K562 (cell line): ENCODE measurements at regions not wholly inside any gene's neighbourhood (a gene's known extent, or its start where the extent isn't known, plus 50 kb on each side); places are given as distances from the start of the nearest gene placed in this dataset.

Experiments
- ATAC-seq: fragments of 200-7000 bp; cut with Tn5 transposase; 3 replicates; pipeline ENCODE4 v1.9.1; 2020; ENCODE audit warnings: moderate library complexity
- BruUV-seq: library from RNA; stranded (reverse); fragments of 400-500 nt; replicated peaks from 2 replicates; lab custom pipeline; 2021; lab: Mats Ljungman, UMichigan
- CTCF ChIA-PET: fragments of 300-600 bp; formaldehyde crosslinking; extraction: SDS; loops from one replicate; lab custom pipeline; 2021; ENCODE audit warnings: low intra/inter-chr PET ratio; lab: Yijun Ruan, JAX
- POLR2A ChIA-PET: fragments of 300-600, 350-650 bp; sonication (Branson Sonifier 250); formaldehyde crosslinking; extraction: SDS; loops from one replicate; lab custom pipeline; 2021; ENCODE audit warnings: antibody characterized with exemption, inconsistent platforms; lab: Yijun Ruan, JAX
- DNase-seq, 4 experiments: peaks; one replicate each; pipeline versions ENCODE4 v3.0.0 to v3.0.0-alpha.2; 2011 to 2018; ENCODE audit warnings: low spot score in 3 of 4, mixed read lengths in 3 of 4; ENCODE audit errors: extremely low read depth in 1 of 4
- FAIRE-seq: peaks from 2 replicates; lab custom pipeline; 2011; peaks lifted over from hg19 to GRCh38; lab: Jason Lieb, UNC
- H2AFZ ChIP-seq: 2 replicates; pipeline ENCODE4 v1.6.0; 2011; ENCODE audit warnings: low read depth, low read length, control low read depth, inconsistent platforms
- H3K27ac ChIP-seq: fragments of 200-600 bp; 3 replicates; pipeline ENCODE4 v1.8.0; 2011; ENCODE audit warnings: low read depth, mild to moderate bottlenecking, control low read depth, inconsistent platforms, low read length, moderate library complexity, mixed read lengths; ENCODE audit errors: extremely low read depth
- H3K27me3 ChIP-seq, 2 experiments: fragments of 300-600 bp in 1 of 2; 2 replicates in 1 of 2; 3 replicates in 1 of 2; pipeline versions ENCODE4 v1.6.0 to v1.8.0; 2011; ENCODE audit warnings: inconsistent platforms in 2 of 2, low read length in 2 of 2, mild to moderate bottlenecking in 1 of 2, mixed read lengths in 1 of 2, moderate library complexity in 1 of 2; ENCODE audit not compliant: control insufficient read depth in 2 of 2, insufficient read depth in 2 of 2
- H3K36me3 ChIP-seq: fragments of 300-600 bp; 3 replicates; pipeline ENCODE4 v1.8.0; 2011; ENCODE audit warnings: mild to moderate bottlenecking, low read length, inconsistent platforms; ENCODE audit not compliant: control insufficient read depth, insufficient read depth
- H3K4me1 ChIP-seq, 2 experiments: fragments of 200-600 bp in 1 of 2; replicated peaks in 1 of 2; 2 replicates in 1 of 2; 3 replicates in 1 of 2; pipeline versions ENCODE4 v1.5.1 to v1.8.0; 2011; ENCODE audit warnings: inconsistent platforms in 2 of 2, low read length in 2 of 2, mild to moderate bottlenecking in 1 of 2, mixed read lengths in 1 of 2, moderate library complexity in 1 of 2; ENCODE audit not compliant: control insufficient read depth in 2 of 2, insufficient read depth in 2 of 2
- H3K4me2 ChIP-seq: 2 replicates; pipeline ENCODE4 v1.6.1; 2011; ENCODE audit warnings: low read length, control low read depth, inconsistent platforms, mixed read lengths; ENCODE audit not compliant: insufficient read depth
- H3K4me3 ChIP-seq: fragments of 200-600 bp; sonication (generic), shearing (Covaris generic); 2 replicates; pipeline ENCODE4 v1.5.1; 2016; ENCODE audit warnings: control low read depth, inconsistent platforms
- H3K79me2 ChIP-seq: fragments of 200-600 bp; 3 replicates; pipeline ENCODE4 v1.8.0; 2011; ENCODE audit warnings: low read length, inconsistent platforms; ENCODE audit not compliant: control insufficient read depth, insufficient read depth
- H3K9ac ChIP-seq, 2 experiments: 2 replicates each; pipeline versions ENCODE4 v1.6.0 to v1.6.1; 2011; ENCODE audit warnings: low read depth in 2 of 2, low read length in 2 of 2, control low read depth in 1 of 2, inconsistent platforms in 1 of 2, mild to moderate bottlenecking in 1 of 2, mixed read lengths in 1 of 2; ENCODE audit not compliant: insufficient read depth in 1 of 2
- H3K9me1 ChIP-seq: one replicate; pipeline ENCODE4 v1.6.0; 2011; ENCODE audit warnings: inconsistent platforms, mild to moderate bottlenecking, low read length, moderate library complexity; ENCODE audit not compliant: control insufficient read depth, insufficient read depth
- H3K9me3 ChIP-seq: replicated peaks from 2 replicates; pipeline ENCODE4 v1.5.1; 2011; ENCODE audit warnings: low read depth, low read length, inconsistent platforms; ENCODE audit not compliant: control insufficient read depth, insufficient read depth
- H4K20me1 ChIP-seq: replicated peaks from 2 replicates; pipeline ENCODE4 v1.6.1; 2011; ENCODE audit warnings: low read length, inconsistent platforms, mixed read lengths; ENCODE audit not compliant: control insufficient read depth, insufficient read depth
- AFF1 ChIP-seq, 2 experiments: fragments of 450-650 bp; IDR thresholded peaks; 2 replicates each; pipeline ENCODE4 v1.6.1; 2018; ENCODE audit warnings: mild to moderate bottlenecking in 2 of 2, low read depth in 1 of 2; ENCODE audit not compliant: partially characterized antibody in 2 of 2
- CHCHD3 ChIP-seq: fragments of 250-450 bp; sonication (Bioruptor Pico); IDR thresholded peaks from 2 replicates; pipeline ENCODE4 v2.1.2; 2022; ENCODE audit warnings: mild to moderate bottlenecking
- KDM5B ChIP-seq: fragments of 200-600 bp; sonication (generic); IDR thresholded peaks from 2 replicates; pipeline ENCODE4 v1.6.1; 2012; ENCODE audit warnings: low read depth, mild to moderate bottlenecking, moderate library complexity, low read length, control low read depth, inconsistent platforms; ENCODE audit not compliant: insufficient replicate concordance
- NFIC ChIP-seq: fragments of 450-650 bp; IDR thresholded peaks from 2 replicates; pipeline ENCODE4 v1.6.1; 2017; ENCODE audit warnings: mild to moderate bottlenecking, inconsistent platforms
- SMC3 ChIP-seq: conservative IDR thresholded peaks from 2 replicates; pipeline ENCODE4 v1.6.1; 2011; ENCODE audit warnings: low read depth, low read length, improper control_type of control experiment; ENCODE audit not compliant: insufficient read depth
- ZNF584 ChIP-seq: fragments of 200-800 bp; sonication (Bioruptor generic); IDR thresholded peaks from 2 replicates; pipeline ENCODE4 v1.6.1; 2016; ENCODE audit warnings: low read depth, mild to moderate bottlenecking, missing genetic modification characterization, missing compliant biosample characterization
- WGBS: fragments of 100-300 bp; shearing (Covaris generic); methylation state at CpG from one replicate; pipeline ENCODE4 v1.1.6; 2016; ENCODE audit warnings: low coverage, mixed read lengths; ENCODE audit not compliant: insufficient coverage; ENCODE audit errors: missing lambda C conversion rate; 5-methylcytosine and 5-hydroxymethylcytosine counted together
- in situ Hi-C: fragments of 300-500 bp; cut with MboI; formaldehyde crosslinking; loops from 4 replicates; pipeline ENCODE4 v1.15.0; 2018; ENCODE audit warnings: inconsistent platforms, mixed read lengths
- intact Hi-C: fragments of 100-400 bp; cut with micrococcal nuclease; formaldehyde crosslinking; loops from 2 replicates; pipeline ENCODE4 v1.14.2; 2022

DNA sequence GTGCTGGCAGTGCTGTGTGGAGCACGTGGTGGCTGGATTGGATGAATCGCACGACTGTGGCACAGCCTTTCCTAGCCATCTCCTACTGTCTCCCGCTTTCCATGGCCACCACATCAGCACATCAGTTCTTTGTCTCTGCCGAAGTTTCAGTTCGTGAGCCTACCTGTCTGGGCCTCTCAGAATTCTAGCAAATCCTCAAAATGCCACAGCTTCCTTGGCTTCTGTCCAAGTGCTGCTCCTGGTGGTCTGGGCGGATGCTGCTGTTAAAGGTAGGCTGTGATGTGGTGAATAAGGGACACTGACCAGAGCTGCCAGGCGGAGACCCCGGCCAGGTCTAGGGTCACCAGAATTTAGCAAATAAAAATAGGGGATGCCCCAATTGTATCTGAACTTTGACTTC, 237.4 kb downstream of the LPIN1 start:
- Histone ChIP-seq H3K9me1 (no peaks in the 10 kb centered on the region), H3K36me3 (no peaks in the 10 kb centered on the region), H3K4me3 (no peak overlapping the region), H3K27ac (no peak overlapping the region), H3K27me3 (no peaks in the 10 kb centered on the region; a peak in 1 of 5 replicates), H4K20me1 (no peaks in the 10 kb centered on the region), H3K4me2 (no peak overlapping the region), H2AFZ (no peak overlapping the region), H3K79me2 (no peaks in the 10 kb centered on the region), H3K9ac (no peak overlapping the region), H3K9me3 (no peaks in the 10 kb centered on the region), H3K4me1 (no peaks in the 10 kb centered on the region; a peak in 3 of 5 replicates)
- DNase-seq (no peak), ATAC-seq (no peak), FAIRE-seq (no peak)
- WGBS = 58% methylated on average over 9 of the region's 9 CpGs
- no peak for TF ChIP-seq KDM5B
- TF ChIP-seq NFIC = peak; percentile 67
- in situ Hi-C loops = no loop called here
- no TSS peak for BruUV-seq
- CTCF ChIA-PET = no interaction called here
- POLR2A ChIA-PET = interaction anchor here (1.5 kb wide), 1 partner anchor 9 kb away, joined by 3 read pairs; no protein-coding TSS in a partner anchor
- intact Hi-C loops = no loop called here

DNA sequence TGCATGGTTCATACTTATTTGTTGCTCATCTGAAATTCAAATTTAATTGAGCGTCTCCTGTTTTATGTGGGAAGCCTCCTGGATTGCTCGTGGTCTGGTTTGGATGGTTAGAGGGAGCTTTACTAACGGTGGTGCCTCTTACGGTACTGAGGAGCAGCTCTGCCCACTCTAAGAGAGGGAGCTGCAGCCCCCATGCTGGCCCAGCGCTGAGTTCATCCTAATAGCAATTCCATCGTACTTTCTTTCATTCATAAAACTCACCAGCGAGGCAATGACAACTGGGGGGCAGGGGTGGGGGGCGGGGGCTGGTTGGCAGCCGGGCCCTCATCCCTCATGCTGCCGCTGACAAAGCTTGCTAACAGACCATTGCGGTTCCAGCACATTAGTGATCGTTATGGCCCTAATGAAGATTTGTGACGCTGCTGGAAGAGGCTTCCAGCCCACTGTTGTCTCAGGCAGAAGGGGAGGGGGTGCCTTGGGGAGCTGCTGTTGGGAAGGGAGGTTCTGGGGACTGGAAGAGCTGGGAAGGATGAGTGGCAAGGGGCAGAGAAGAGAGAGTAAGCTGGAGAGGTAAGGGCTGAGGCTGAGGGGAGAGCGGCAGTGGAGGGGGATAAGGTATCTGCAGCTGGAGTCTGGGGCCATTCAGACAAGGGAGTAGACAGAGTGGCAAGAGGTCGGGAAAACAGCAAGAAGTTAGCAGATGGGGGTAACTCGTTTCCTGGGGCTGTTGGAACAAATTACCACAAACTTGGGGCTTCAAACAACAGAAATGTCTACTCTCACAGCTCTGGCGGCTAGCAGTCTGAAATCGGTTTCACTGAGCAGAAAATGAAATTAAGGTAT, 238.1 kb downstream of the LPIN1 start:
- intact Hi-C loops = no loop called here
- H3K9me1 ChIP-seq = no peaks in the 10 kb centered on the region
- ATAC-seq (peak; percentile 59), DNase-seq (no peak)
- 37% methylated on average over 13 of the region's 18 CpGs for WGBS
- TF ChIP-seq ZNF584 (CRISPR knock-in tag) (no peak), CHCHD3 (CRISPR knock-in tag) (no peak), AFF1 (IDR thresholded peaks at IDR 0.05; ENCODE audit: low read depth in 1 of 2, partially characterized antibody in 2 of 2) (no peak), SMC3 (no peak)
- TF ChIP-seq, all 486 proteins: peak for 0
- H3K9me3 ChIP-seq = no peaks in the 10 kb centered on the region
- no peaks in the 10 kb centered on the region for H3K36me3 ChIP-seq
- H3K4me1 ChIP-seq = no peaks in the 10 kb centered on the region; a peak in 3 of 5 replicates
- peak overlapping the region in 1 of 2 experiments; percentile 53; a peak in 1 of 4 replicates for H3K9ac ChIP-seq
- no peaks in the 10 kb centered on the region for H3K79me2 ChIP-seq
- peak overlapping the region; percentile 46; the same call in 1 of the 2 replicates for H2AFZ ChIP-seq
- ChIA-PET CTCF (no interaction called here), POLR2A (interaction anchor here (0.7 kb wide), 1 partner anchor 496 kb away, joined by 3 read pairs; no protein-coding TSS in a partner anchor)
- H4K20me1 ChIP-seq = no peaks in the 10 kb centered on the region
- no peak overlapping the region for H3K4me2 ChIP-seq
- no peaks in the 10 kb centered on the region; a peak in 1 of 5 replicates for H3K27me3 ChIP-seq
- no peak overlapping the region for H3K4me3 ChIP-seq
- no peak for FAIRE-seq
- H3K27ac ChIP-seq = no peak overlapping the region
- in situ Hi-C loops = no loop called here
- no TSS peak for BruUV-seq
